ENCODE measurements at regions not wholly inside any gene's neighbourhood (a gene's known extent, or its start where the extent isn't known, plus 50 kb on each side); places are given as distances from the start of the nearest gene placed in this dataset.

DNA sequence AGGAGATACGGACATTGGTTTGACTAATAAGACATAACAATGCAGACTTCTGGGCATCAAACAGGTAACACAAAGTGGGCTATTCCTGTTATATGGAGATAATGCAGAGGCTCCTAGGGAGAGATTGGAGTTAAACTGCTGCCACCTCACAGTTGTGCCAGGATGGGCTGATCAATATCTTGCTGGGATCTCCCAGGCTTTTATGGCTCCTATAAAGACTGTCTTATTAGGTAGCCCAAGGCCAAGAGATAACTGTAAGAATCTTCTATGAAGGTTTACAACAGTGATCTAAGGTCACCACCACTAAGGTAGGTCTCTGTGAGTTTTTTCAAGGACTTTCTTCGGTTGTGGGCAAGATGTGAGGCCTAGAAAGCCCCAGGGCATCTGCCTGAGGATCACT, 345.8 kb downstream of the KLF5 start:
- no peak for DNase-seq

DNA sequence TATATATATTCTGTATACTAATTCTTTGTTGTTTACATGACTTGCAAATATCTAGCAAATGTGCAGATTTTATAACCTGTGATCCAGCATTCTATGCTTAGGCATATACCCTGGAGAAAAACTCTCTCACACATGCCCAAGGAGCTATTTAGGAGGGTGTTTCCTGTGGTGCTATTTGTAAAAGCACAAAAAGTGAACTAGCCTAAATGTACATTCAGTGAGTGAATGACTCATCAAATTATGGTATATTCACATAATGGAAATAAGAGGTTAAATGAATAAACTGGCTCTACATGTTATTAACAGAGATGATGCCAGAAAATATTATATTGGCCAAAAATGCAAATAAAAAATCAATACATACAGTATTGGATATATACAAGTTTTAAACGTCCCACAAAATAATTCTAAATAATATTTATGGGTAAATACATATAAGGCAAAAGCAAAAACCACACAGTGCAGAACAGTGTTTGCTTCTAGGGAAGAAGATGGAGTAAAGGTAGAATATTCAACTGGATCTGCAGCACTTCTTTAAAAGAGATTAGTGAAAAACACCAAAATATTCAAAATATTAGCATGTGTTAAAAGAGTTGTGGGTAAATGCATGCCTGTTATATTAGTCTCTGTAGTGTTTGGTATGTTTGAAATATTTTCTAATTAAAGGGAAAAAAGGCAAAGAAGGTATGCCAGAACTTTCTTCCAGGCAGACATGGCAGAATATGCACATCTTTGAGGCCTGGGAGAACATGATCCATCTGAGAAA, 344.7 kb downstream of the KLF5 start:
- no peak for DNase-seq

DNA sequence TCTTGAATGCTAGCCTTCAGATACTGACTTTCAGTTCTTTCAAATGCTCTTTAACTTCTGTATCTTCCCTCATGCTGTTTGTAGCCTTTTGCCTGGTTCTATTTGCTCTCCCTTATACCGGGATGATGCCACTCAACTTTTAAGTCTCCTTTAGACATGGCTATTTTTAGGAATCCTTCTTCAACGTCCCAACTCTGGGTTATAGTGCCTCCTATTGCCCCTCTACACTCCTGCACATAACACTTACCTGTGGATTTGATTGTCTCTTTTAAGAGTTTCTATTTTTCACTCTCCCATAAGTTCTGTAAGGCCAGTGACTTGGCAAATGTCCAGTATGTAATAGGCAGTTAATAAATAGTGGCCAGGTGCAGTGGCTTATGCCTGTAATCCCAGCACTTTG, 343.0 kb downstream of the KLF5 start:
- DNase-seq: no peak

DNA sequence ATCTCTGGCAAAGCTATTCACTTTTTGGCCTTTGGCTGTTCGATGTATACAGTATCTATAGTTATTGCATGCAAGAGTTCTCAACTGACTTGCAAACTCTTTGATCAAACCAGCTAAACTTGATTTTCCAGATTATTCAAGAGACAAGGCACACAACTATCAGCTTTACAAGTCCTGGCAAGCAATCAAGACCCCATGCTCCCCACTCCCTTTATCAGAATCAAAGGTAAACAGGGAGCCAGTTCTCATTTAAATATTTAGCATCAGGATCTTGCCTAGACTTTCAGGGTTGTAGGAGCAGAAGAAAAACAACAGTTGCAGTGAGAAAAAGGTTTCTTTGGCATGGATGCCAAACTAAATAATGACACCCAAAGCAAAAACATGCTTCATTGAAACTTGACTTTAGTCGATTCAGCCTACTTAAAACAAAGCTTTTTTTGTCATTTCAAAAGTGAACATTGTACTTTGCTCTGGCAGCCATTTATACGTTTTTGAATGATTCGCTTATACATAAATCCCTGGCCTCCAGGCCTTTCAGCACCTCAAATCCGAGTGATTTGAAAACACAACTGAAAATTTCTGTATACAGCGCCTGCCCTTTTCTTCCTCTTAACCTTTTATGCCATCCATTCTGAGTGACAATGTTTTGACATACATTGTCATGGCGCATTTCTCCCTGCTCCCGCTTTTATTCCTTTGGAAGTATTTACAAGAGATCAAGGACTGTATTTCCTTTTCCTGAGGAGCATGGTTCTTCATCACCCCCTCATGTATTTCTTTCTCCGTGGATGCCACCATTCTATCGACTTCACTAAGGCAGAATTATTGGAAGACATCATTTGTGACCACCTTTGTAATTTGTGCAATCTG, 340.8 kb downstream of the KLF5 start:
- no peak for DNase-seq

DNA sequence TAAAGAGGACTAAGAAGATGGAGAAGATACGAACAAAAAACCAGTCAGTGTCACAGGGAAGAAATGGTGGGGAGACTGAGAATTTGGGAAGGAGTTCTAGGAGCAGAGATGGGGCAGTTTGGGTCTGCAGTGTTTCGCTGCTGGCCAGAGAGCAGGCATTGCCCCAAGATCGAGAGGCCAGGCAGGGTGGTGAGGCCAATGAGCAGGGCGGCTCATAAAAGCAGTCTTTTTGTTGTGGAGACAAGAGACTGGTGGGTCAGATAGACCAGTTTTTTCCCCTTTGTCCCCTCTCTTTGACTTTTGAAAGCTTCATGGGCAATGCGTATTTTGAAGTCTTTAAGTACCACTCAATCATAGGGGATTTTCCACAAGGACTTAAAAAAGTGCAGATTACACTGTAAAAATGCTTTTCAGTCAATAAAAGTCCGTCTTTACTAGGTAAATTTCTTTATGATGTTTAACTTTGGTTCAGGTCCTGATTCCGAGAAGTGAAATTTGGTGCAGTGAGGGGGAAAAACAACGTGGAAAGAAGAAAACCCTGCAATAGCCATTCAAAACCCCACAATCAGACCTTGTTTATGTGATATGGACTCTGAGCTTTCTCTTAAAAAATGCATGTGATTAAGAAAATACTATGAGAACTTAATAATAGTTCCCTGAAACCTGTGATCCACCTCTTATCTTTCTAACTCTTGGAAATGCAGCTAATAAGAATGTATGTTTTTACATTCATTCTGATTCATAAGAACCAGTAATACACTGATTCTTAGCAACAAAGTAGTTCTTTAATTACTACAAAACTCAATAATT, 338.9 kb downstream of the KLF5 start:
- no peak for DNase-seq

DNA sequence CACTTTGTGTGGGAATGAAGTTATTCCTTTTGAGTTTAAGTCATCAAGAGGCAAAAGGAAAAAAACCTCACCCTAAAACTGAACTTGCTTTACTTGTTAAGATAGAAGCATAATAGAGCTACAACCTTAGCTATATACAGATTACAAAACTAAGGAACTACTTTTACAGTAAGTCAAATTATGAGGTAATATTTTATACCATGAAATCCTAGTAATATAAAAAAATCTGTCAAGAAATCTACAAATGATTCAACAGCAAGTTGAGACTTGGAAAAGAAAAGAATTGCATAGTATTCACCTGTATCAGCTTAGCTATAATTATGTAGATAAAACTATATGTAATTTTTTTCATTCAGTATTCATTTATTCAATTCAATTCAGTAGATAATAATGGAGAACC, 335.3 kb downstream of the KLF5 start:
- no peak for DNase-seq

DNA sequence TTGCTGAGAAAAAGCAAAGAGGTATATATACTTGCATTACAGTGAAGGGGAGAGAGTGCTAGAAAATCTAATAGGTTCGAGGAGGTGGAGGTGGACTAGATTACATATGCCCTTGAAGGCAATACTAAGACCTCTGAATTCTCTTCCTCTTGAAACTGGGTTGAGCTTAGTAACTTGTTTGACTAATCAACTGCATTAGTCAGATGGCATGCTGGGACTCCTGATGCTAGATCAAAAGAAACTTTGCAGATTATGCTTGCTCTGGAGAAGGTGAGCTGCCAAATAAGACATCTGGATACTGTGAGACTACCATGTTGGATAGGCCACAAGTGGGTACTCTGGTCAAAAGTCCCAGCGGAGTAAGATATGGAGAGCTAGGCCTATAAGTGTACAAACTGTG, 331.3 kb downstream of the KLF5 start:
- no peak for DNase-seq

DNA sequence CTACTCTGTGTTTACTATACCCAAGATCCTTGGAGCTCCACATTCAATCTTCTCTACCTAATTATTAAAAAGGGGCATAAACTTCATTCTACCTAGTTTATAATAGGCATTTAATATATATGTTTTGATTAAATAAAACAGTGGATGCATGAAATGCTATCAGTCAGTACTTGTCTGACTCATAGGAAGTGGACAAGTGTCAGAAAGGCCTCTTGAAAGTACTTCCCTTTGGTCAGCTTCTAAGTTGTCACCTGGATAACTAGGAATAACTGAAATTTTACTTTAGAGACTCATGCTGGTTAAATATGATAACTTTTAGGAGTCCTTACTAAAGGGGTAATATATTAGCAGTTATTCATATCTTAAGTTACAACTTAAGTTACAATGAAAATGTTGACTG, 329.8 kb downstream of the KLF5 start:
- no peak for DNase-seq

DNA sequence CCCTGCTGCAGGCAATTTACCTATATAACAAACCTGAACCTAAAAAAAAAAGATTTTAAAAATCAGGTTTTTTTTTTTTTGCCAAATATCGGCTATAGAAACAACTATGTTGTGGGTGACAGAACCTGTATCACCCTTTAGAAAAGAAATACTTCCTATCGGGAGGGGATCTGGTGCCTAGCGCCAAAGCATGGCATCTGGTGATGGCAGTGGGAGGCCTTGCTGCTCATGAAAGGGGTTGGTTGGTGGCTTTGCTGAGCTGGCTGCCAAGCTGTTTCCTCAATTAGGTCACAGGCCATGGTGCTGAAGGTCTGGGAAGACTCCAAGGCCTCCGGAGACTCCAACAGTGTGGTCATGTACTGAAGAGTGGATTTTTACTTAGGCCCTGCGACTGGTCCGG, 328.5 kb downstream of the KLF5 start:
- no peak for DNase-seq

DNA sequence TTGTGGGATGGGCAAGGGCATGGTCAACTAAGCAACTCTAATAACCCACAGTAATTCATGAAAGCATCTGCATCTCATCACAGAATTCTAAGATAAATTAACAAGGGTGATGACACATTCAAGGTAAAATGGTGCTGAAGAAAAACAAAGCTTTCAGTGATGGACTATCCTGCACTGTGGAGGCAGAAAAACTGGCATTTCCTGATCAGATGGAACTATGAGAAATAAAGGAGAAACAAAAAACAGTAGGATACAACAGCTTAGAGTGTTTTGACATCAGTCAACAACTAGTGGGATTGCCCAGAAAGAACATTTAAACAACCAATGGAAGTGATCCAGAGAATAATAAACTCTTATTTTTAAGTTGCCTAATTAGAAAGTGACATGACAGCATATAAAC, 327.0 kb downstream of the KLF5 start:
- no peak for DNase-seq

DNA sequence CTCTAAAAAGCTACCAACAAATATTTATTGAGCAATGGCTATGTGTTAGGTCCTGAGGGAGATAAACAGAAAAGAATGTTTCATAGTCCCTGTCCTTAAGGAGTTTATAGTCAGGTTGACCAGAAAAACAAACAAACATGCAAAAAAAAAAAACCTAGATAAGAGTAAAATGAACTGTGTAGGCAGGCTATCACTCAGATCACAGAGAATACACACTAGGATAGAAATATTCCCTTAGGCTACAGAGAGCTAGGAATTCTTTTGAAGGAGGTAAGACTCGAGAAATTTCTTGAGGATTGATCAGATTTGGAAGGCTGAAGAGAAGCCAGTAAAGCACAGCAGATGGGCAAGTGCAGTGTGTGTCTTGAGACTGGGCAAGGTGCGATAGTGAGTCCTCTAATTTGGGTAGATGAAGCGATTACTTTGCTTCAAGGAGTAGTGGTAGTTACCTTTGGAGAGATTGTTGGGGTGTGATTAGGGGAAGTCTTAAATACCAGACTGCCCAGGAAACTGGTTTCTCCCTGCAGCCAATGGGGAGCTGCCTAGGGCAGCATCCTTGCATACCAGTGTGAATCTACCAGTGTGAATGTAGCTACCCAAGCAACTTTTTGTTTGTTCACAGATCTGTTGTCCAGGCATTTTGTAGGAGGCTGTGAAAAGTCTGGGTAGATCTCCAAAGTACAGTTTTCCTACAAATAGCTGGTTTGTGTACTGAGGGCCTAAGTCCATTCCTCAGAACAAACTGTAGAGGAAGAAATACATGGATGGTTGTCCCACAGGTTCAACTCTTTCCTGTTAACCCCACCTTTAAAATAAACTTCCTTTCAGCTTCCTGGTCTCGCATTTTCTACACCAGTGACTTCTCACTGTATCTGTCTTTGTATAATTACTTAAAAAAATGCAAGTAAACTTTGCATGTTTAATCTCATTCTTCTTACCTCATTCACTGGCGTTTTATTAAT, 314.1 kb downstream of the KLF5 start:
- DNase-seq: no peak

DNA sequence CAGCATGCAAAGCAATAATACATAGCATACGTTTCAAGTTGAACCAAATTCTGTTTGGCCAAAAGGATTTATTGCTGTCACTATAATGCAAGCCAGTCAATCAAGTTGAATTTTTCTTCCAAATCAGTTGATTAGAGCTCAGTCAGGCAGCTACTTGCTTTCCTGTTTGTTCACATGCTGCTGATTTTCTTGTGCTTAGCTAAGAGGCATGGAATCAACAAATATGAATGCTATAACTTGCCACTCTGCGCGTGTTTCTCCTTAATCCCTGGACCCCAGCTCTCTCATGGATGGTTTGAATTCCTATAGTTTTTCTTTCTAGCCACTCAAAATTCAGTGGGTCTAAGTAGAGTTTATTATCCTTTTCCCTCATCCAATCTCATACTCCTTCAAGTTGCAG, 311.3 kb downstream of the KLF5 start:
- DNase-seq: no peak

DNA sequence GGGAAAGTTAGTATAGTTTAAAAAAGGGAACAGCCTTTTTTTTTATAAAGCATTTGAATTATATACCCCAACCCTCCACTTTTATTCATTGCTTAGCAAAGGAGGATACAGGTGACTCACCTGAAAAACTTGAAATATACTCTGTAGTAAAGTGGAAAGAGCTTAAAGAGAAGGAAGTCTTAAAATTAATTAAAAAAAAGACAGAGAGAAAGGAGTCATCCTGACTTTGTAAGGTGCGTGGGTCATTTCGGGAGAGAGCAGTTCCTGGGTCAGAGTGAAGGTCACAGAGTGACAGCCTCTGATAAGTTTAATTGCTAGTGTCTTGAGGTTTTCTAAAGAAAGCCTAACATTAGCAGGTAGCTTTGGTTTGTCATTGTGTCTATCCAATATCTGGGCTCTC, 310.3 kb downstream of the KLF5 start:
- DNase-seq: no peak

DNA sequence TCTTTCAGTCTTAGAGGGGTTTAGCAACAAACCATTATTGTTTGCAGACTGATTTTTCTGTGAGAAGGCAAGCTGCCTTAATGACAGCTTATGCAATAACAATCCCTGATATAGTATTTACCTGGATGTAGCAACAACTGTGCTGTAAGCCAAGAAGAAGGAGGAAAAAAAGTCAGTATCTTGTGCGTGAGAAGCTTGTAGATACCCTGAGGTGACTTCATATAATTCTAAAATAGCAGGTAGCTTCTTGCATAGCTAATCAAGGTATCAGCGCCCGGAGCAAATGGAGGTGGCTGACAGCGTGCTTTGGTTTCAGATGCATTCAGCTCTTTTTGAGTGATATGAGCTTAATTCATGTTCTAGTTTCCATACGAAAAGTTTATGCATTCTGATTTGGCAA, 309.8 kb downstream of the KLF5 start:
- no peak for DNase-seq

DNA sequence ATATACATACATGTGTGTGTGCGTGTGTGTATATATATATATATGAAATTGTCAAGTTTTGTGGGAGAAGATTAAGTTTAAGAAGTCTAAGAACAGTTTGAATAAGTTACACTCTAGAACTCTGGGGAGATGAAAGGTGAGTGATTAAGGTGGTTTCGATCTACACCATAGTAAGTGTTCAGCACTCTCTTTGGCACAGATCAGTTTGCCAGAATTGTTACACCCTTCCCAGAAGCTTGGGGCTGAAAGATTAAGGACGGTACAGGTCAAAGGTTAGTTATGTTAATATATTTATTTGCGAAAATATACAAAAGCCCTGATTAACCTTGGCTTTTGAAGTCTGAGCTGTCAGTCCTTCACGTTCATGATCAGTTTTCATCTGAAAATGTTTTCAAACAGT, 309.1 kb downstream of the KLF5 start:
- no peak for DNase-seq

DNA sequence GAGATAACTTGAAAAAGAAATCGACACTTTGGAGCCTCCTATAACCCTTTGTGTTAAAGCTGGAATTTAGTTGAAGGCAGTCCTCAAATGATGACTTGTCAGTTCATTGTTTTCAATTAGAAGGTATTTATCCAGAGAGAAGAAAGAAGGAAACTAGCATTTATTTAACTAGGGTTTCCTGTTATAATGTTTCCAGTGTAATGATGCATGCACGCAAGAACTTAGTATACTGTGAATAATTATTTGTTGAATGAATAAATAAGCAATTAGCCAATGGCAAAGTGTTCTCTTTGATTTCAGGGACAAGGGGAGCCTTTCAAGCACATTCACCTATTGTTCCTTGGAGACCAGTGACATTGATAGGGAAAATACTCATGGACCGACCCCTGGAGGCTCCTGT, 307.4 kb downstream of the KLF5 start:
- no peak for DNase-seq

DNA sequence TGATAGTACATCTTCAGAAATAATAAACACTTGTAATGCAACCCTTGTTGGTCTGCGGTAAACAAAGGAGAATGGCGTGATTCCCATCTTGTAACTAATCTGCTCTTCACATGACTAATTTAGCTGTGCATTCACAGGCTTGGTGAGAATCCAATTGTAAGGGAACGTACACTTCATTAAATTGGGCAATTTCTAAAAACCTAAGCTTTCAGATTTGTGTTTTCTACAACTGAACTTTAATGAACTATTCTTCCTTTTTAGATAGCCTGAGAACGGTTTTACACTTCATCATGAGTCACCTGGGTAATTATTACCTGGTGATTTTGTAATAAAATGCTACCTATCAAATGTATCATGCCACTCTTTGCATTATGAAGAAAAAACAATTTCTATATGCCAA, 306.9 kb downstream of the KLF5 start:
- DNase-seq: no peak

DNA sequence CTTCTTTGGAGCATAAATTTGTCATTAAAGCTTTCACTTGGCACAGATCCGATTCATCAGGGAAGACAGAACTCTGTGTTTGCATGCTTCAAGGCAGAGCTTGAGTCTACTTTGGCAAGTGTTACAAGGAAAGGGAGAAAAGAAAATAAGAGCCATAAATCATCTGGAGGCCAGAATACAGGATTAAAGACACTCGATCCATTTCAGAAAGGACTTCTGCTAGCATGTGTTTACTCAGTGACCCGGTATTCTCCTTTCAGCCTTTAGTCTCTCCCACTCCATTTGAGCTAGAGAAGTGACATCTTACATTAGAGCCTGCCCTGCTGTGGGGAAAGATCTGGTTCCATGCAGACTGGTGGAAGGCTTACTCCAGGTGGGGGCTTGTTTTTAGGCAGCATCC, 306.4 kb downstream of the KLF5 start:
- DNase-seq: no peak

DNA sequence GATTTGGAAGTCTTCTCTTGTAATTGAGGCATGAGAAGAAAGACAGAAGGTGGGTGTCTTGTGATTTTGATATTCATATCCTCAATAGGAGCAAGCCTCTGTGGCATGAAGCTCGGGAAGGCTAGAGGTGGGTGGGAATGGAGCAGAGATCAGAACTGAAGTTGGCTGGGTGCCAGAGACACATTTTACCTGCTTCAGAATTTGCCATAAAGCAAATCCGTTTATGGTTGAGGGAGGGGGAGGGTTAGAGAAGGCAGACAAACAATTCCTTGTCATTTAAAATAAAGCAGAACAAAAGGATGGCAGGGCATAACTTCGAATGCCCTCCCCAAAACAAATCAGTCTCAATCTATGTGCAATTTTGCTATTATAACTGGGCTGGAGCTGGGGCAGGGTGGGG, 305.9 kb downstream of the KLF5 start:
- no peak for DNase-seq

DNA sequence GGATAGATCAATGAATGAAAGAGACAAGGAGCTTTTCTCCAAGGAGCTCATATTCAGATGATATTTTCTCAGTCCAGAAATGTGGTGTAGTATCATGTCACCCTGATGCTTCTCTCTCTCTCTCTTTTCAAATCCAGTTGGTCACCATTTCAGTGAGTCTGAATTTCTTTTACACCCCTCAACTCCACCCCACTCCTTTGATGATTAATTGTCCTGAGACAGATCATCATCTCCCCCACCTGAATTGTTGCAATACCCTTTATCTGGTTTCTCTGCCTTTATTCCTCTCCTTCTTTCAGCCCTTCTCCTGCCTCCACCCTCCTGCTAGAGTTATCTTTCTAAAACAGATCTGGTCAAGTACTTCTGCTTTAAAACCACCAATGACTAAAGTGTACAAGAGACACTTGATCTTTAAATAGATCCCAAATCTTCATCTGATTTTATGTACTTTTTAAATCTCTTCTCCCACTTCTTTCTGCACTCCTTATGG, 299.8 kb downstream of the KLF5 start:
- DNase-seq: no peak

DNA sequence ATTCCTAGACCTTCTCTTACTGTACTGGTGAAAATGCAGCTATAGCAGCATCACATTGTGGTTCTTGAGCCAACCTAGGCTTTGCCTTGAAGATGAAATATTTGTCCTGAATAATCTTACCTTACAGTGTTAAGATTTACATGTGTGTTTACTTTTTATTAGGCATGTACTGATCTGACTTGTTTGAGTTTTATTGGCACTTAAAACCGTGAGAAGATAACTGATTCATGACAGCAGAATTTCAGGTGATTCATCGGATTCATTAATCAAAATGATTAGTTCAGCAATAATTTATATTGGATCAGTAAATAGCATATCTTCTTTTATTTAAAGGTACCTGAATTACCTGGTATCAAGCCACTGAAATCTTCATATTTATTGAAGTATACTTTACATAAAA, 296.3 kb downstream of the KLF5 start:
- DNase-seq: no peak

Data from muscle of arm (tissue), 1 donor.